DND-41 (cell line): ENCODE measurements at regions not wholly inside any gene's neighbourhood (a gene's known extent, or its start where the extent isn't known, plus 50 kb on each side); places are given as distances from the start of the nearest gene placed in this dataset.

Experiments used
- CTCF ChIP-seq: IDR thresholded peaks from 2 replicates; pipeline ENCODE4 v1.5.1; 2012; ENCODE audit warnings: borderline replicate concordance, low read length, moderate library complexity, mild to moderate bottlenecking; ENCODE audit not compliant: poor library complexity, severe bottlenecking; ENCODE audit errors: extremely low read depth
- EZH2 ChIP-seq: IDR thresholded peaks from 3 replicates; pipeline ENCODE4 v1.6.1; 2012; ENCODE audit warnings: borderline replicate concordance, low read depth, mild to moderate bottlenecking, moderate library complexity, low read length, inconsistent platforms; ENCODE audit not compliant: severe bottlenecking

- TF ChIP-seq EZH2 (no peak), CTCF (no peak)
Observed at GRCh38 chr3:159039286-159039685, 237.4 kb downstream of the MFSD1 start.
